Suprapubic skin (tissue), 4 donors: ENCODE measurements at regions not wholly inside any gene's neighbourhood (a gene's known extent, or its start where the extent isn't known, plus 50 kb on each side); places are given as distances from the start of the nearest gene placed in this dataset.

Source experiments
- DNase-seq, 2 donors: peaks; one replicate each; pipeline ENCODE4 v3.0.0-alpha.2; 2019; ENCODE audit warnings: low spot score in 2 of 2
- H3K27ac ChIP-seq: fragments of 200-600 bp; sonication (generic); one replicate; pipeline ENCODE4 v1.5.1; 2019
- H3K27me3 ChIP-seq: fragments of 200-600 bp; sonication (generic); one replicate; pipeline ENCODE4 v1.5.1; 2019
- H3K36me3 ChIP-seq: fragments of 200-600 bp; sonication (generic); one replicate; pipeline ENCODE4 v1.5.1; 2019
- H3K4me1 ChIP-seq: fragments of 200-600 bp; sonication (generic); one replicate; pipeline ENCODE4 v1.5.1; 2019
- H3K4me3 ChIP-seq: fragments of 200-600 bp; sonication (generic); one replicate; pipeline ENCODE4 v1.5.1; 2019; ENCODE audit warnings: mild to moderate bottlenecking
- H3K9me3 ChIP-seq: fragments of 200-600 bp; sonication (generic); one replicate; pipeline ENCODE4 v1.5.1; 2019
- EP300 ChIP-seq: sonication (generic); formaldehyde crosslinking; IDR thresholded peaks from one replicate; pipeline ENCODE4 v1.6.1; 2017; ENCODE audit warnings: antibody characterized with exemption
- POLR2A ChIP-seq, 2 donors: fragments of 450-650 bp; IDR thresholded peaks; one replicate each; pipeline ENCODE4 v1.6.1; 2017; ENCODE audit warnings: antibody characterized with exemption in 2 of 2, mild to moderate bottlenecking in 2 of 2, moderate library complexity in 2 of 2
- POLR2AphosphoS5 ChIP-seq, 3 donors: sonication (generic); formaldehyde crosslinking; IDR thresholded peaks; one replicate each; pipeline ENCODE4 v1.6.1; 2017; ENCODE audit warnings: antibody characterized with exemption in 3 of 3
- WGBS: methylation state at CpG from one replicate; pipeline ENCODE4 v1.1.5; 2018; 5-methylcytosine and 5-hydroxymethylcytosine counted together
- TF ChIP-seq, protein P1 (sequence below), 2 donors: fragments of 200-600 bp in 1 of 2; fragments of 450-650 bp in 1 of 2; sonication (generic) in 1 of 2; IDR thresholded peaks; one replicate each; pipeline ENCODE4 v1.5.1; 2016 to 2019; ENCODE audit warnings: antibody characterized with exemption in 2 of 2, mild to moderate bottlenecking in 1 of 2, moderate library complexity in 1 of 2

- DNase-seq = no peak
- no peak overlapping the region for H3K27ac ChIP-seq
- no peaks in the 10 kb centered on the region for H3K36me3 ChIP-seq
- no peaks in the 10 kb centered on the region for H3K4me1 ChIP-seq
- 98% methylated on average over 2 of the region's 2 CpGs for WGBS
- no peaks in the 10 kb centered on the region for H3K27me3 ChIP-seq
- TF ChIP-seq POLR2AphosphoS5 (IDR thresholded peaks at IDR 0.05) (no peak), POLR2A (IDR thresholded peaks at IDR 0.05) (no peak)
- no peak overlapping the region for H3K4me3 ChIP-seq
- H3K9me3 ChIP-seq = no peaks in the 10 kb centered on the region
These were observed 115.9 kb upstream of the SYT6 start for GRCh38 chr1:114269539-114269938.

DNA sequence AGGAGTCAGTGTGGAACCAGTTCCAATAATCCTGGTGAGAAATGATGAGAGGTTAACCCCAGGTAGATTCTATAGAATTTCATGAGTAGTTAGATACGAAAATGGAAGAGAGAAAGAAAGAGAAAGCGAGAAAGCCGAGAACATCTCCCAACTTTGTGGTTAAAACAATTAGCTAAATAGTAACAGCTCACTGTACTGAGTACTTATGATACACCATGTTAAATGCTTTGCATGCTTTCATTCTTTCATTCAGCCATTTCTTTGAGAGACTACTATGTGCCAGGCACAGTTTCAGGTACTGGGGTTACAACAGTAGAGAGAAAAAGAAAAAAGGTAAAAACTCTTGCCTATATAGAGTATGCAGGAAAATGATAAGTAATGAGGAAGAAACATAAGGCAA is 109.7 kb upstream of the SYT6 start:
- H3K27me3 ChIP-seq = peaks cover 18% of the 10 kb centered on the region
- H3K4me1 ChIP-seq = no peaks in the 10 kb centered on the region
- no peaks in the 10 kb centered on the region for H3K36me3 ChIP-seq
- 84% methylated on average over 3 of the region's 3 CpGs for WGBS
- no peak overlapping the region for H3K4me3 ChIP-seq
- H3K9me3 ChIP-seq = no peaks in the 10 kb centered on the region
- no peak for DNase-seq
- TF ChIP-seq, protein P1, sequence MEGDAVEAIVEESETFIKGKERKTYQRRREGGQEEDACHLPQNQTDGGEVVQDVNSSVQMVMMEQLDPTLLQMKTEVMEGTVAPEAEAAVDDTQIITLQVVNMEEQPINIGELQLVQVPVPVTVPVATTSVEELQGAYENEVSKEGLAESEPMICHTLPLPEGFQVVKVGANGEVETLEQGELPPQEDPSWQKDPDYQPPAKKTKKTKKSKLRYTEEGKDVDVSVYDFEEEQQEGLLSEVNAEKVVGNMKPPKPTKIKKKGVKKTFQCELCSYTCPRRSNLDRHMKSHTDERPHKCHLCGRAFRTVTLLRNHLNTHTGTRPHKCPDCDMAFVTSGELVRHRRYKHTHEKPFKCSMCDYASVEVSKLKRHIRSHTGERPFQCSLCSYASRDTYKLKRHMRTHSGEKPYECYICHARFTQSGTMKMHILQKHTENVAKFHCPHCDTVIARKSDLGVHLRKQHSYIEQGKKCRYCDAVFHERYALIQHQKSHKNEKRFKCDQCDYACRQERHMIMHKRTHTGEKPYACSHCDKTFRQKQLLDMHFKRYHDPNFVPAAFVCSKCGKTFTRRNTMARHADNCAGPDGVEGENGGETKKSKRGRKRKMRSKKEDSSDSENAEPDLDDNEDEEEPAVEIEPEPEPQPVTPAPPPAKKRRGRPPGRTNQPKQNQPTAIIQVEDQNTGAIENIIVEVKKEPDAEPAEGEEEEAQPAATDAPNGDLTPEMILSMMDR (IDR thresholded peaks at IDR 0.05) = no peak
- TF ChIP-seq EP300 (no peak), POLR2AphosphoS5 (IDR thresholded peaks at IDR 0.05) (no peak), POLR2A (IDR thresholded peaks at IDR 0.05) (no peak)
- H3K27ac ChIP-seq = no peak overlapping the region

GRCh38 chr1:114262337-114262736 is 108.7 kb upstream of the SYT6 start:
- TF ChIP-seq EP300 = no peak
- no peak for TF ChIP-seq POLR2AphosphoS5 (IDR thresholded peaks at IDR 0.05)
- TF ChIP-seq, protein P1 (IDR thresholded peaks at IDR 0.05) = no peak
- no peak for TF ChIP-seq POLR2A (IDR thresholded peaks at IDR 0.05)
- no peaks in the 10 kb centered on the region for H3K4me1 ChIP-seq
- H3K27me3 ChIP-seq = peaks cover 18% of the 10 kb centered on the region
- H3K4me3 ChIP-seq = no peak overlapping the region
- 61% methylated on average over 2 of the region's 2 CpGs for WGBS
- no peak overlapping the region for H3K27ac ChIP-seq
- H3K9me3 ChIP-seq = no peaks in the 10 kb centered on the region
- H3K36me3 ChIP-seq = no peaks in the 10 kb centered on the region
- DNase-seq = no peak

- Histone ChIP-seq H3K27me3 (peaks cover 18% of the 10 kb centered on the region), H3K4me3 (no peak overlapping the region), H3K27ac (no peak overlapping the region), H3K4me1 (no peaks in the 10 kb centered on the region), H3K9me3 (no peaks in the 10 kb centered on the region), H3K36me3 (no peaks in the 10 kb centered on the region)
- DNase-seq = no peak
- 72% methylated on average over 6 of the region's 6 CpGs for WGBS
- TF ChIP-seq POLR2A (IDR thresholded peaks at IDR 0.05) = no peak
- TF ChIP-seq, protein P1 (IDR thresholded peaks at IDR 0.05) = no peak
These were observed 107.3 kb upstream of the SYT6 start for GRCh38 chr1:114260805-114261484.

GRCh38 chr1:114259511-114260160 is 106.0 kb upstream of the SYT6 start:
- no peaks in the 10 kb centered on the region for H3K36me3 ChIP-seq
- H3K4me3 ChIP-seq = no peak overlapping the region
- DNase-seq = no peak
- no peak overlapping the region for H3K27ac ChIP-seq
- 49% methylated on average over 2 of the region's 2 CpGs for WGBS
- no peaks in the 10 kb centered on the region for H3K4me1 ChIP-seq
- peaks cover 18% of the 10 kb centered on the region for H3K27me3 ChIP-seq
- TF ChIP-seq EP300 (no peak), POLR2A (IDR thresholded peaks at IDR 0.05) (no peak), POLR2AphosphoS5 (IDR thresholded peaks at IDR 0.05) (no peak)
- TF ChIP-seq, protein P1 (IDR thresholded peaks at IDR 0.05) = no peak
- H3K9me3 ChIP-seq = no peaks in the 10 kb centered on the region
